Stimulated activated CD4-positive, alpha-beta T cell treated with anti-CD3 and anti-CD28 coated beads, Interleukin-4, amount 100 ng/mL, for 24 hours (primary cell): ENCODE measurements at regions not wholly inside any gene's neighbourhood (a gene's known extent, or its start where the extent isn't known, plus 50 kb on each side); places are given as distances from the start of the nearest gene placed in this dataset.

Experiments used
- DNase-seq: peaks from one replicate; pipeline ENCODE4 v3.0.0-alpha.2; 2020

DNA sequence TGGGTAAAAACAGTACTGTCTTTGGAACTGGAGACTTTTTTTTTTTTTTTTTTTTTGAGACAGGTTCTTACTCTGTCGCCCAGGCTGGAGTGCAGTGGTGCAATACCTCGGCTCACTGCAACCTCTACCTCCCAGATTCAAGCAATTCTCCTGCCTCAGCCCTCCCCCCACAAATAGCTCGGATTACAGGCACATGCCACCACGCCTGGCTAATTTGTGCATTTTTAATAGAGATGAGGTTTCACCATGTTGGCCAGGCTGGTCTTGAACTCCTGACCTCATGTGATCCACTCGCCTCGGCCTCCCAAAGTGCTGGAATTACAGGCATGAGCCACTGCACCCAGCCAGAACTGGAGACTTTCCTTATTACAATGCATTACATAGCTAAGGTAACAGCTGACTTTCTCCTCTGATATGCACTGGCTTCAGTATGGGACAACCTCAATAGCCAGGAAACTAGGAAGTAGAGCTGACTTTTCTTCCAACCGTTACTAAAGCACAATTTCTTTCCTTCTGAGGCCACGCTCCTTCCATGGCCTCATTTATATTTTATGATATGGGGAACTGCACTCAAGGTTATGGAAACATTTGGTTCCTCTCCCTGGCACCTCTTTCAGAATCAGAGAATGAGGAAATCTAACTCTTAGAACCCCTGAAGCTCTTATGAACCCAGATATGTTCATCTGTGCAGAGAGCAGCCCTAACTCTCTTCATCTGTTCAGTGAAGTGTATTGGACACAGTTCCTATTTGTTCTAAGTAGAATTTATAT is 53.5 kb upstream of the FAM9B start:
- DNase-seq: no peak

DNA sequence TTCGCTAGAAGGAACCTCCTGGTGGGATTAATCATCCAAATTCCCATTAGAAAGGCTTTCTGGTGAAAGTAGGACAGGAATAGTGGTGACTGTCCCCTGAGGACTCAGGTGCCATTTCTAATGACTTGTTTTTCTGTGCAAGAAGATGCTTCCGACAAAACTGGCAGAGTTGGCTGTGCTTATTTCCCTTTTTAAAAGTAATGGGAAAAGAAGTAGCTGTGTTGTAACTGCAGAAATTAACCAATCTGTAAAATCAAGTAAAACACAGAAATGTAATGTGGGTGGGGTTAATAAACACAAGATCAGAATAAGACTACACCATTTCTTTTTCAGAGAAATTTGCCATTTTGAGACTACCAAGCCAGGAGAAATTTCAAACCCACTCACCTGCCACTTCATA is 55.0 kb upstream of the FAM9B start:
- no peak for DNase-seq

DNA sequence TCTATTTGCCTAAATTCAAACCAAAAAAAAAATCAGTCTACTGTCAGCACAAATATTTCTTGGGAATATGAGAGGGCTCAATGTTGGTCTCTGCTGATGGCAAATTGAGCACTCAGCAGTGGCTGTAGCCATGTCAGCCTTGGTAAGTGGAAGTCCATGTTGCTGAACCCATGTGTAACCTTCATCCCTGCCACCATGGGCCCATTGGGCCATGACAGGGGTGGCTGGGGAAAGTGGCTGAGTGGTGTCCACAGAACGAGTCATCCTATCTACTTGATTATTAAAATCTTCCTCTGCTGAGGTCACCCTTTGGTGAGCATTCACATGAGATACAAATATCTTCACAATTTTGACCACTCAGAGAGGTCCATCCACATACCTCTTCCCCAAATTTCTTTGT is 56.8 kb upstream of the FAM9B start:
- no peak for DNase-seq

DNA sequence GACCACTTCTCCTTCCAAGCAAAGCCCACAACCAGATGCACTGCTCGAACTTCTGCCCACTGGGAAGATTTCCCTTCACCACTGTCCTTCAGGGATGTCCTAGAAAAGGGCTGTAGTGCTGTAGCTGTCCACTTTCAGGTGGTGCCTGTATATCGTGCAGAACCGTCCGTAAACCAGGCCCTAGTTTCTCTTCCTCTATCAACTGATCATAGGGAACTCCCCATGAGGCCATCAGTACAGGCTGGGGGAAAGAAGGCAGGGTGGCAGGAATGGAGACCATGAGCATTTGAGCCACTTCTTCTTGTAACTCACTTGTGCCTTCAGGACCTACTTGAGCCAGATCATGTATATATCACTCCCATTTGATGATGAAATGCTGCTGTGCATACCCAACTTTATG is 57.3 kb upstream of the FAM9B start:
- DNase-seq: no peak

DNA sequence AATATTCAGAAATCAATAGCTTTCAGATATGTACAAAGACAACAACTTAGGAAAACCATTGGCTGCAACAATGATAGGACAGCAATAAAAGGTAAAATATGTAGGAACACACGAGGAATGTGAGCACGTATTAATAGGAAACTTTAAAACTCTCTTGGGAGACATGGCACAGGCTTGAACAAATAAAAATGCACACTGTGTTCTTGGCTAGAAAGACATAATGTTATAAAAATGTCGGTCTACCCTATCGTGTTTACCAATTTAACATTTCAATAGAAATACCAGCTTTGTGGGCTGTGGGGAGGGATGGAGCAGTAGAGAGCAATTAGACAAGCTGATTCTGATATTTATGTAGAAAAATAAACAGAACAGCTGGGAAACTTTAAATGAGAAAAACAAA is 69.0 kb upstream of the FAM9B start:
- DNase-seq: no peak

DNA sequence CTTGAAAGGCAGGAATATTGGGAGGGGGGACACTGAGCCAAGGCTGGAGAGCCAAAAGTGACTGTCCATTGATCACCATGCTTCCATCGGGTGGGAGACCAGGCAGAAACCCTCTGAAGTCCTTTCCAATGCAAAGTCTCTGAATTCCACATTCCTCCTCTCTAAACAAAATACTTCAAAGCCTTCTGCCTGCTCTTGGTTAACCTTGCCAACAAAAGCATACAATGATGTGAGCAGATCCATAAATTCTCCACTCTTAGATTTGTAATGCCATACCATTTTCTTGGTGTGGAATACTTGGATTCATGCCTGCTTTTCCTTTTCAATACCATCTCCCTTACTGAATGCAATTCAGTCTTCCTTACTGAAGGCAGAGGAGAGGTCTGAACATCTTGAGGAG is 74.1 kb upstream of the FAM9B start:
- no peak for DNase-seq

DNA sequence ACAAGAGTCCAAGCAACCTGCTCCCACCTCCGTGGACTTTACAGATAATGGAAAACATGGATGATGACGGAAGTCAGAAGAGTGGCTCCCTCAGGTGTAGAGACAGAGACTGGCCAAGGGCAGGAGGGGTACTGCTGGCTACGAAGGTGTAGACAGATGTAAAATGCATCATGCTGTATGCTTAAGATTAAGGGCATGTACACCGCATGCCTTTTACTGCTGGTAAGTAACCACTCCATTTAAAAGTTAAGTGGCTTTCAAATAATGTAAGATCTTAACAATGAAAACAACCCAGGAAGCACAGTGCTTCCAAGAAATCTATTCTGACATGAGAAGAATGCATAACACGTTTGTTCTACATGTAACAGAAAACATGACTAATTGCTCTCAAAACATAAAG is 76.9 kb upstream of the FAM9B start:
- no peak for DNase-seq

DNA sequence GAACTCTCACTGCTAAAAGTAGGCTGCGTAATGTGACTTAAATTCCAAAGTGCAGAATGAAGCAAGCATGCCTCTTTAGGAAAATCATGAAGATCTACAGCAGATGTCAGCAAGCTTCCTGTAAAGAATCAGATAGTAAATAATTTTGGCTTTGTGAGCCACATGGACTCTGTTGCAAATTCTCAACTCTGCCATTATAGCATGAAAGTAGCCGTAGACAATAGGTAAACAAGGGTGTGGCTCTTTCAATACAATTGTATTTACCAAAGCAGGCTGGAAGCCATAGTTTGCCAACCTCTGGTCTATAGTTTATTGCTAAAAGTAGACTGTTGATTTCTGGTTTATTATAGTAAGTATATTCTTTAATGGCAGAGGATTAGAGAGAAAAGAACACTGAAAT is 80.3 kb upstream of the FAM9B start:
- no peak for DNase-seq

DNA sequence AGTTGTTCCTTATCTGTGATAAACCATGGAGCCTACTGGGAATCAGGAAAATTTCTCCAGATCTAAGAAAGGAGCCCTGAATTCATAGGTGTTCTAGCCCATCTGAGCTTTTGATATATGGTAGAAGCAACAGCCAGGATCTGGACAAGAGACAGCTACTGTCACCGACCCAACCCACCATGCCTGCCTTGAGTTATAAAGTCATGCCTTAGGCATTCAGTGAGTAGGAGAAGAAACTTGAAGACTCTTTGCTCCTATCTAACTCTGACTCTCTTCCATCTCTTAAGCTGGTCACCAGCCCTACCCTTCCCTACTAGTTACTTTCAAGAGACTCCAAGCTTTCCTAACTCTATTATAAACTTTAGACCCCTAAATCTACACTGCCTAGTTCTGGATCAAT is 83.9 kb upstream of the FAM9B start:
- DNase-seq: no peak

DNA sequence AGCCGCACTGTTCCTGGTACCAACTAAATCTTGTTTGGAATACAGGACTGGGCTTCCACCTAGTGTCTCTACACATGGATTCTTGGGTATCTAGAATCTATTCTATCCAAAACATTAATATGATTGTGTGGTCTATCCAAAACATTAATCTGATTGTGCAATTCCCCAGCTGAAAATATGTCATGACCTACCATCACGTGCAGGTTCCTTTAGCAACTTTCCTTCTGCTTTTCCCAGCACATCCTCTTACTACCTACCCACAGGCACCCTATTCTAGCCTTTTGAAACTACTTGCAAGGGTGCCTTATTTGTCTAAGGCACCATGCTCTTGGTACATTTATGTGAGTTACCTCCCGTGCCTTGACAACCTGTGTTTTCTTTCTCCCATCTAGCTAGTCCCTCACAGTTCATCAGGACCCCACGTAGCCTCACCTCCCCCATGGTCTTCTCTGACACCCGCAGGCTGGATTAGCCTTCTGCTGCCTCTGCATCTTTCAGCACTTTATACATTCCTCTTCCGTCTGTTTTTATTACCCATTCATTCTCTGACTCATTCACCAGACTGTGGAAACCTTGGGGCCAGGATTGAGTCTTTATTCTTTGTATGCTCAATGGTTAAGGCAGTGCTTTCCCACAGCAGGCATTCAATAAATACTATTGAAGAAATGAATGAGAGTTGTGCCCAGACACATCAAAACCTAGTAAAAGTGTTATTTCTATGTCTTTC is 88.8 kb upstream of the FAM9B start:
- DNase-seq: no peak

DNA sequence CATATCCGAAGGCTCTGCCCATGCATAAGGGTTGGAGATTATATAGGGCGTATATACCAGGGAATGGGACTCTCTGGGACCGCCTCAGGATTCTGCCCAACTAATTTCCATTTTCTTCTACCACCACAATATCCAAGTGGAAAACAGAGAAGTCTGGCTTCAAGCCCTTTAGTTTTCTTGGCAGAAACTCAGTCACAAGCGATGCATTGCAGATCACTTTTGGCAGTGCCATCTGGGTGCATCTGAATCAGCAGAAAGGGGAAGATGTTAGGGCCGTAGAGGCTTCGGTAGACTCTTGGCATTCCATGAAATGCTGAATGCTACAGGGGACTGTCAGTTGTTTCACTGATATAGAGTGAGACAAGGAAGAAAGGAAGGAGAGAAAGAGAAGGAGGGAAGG is 94.1 kb upstream of the FAM9B start:
- no peak for DNase-seq

DNA sequence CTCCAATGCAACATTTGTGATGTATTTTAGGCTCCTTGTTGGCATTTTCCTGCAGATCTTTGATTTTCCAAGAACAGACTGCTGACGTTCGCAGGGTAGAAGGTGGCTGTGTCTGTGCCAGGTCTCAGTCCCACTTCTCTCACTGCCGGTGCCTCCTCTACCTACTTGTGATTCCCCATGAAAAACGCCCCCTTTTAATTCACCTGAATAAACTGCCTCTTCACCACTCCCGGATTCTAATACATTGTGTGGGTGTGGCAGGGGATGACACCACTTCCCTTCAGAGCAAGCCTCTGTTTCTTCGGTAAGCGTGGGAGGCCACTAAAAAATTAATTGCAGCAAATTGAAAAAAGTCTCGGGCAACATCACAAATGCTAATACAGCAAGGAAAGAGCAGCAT is 96.1 kb upstream of the FAM9B start:
- no peak for DNase-seq

DNA sequence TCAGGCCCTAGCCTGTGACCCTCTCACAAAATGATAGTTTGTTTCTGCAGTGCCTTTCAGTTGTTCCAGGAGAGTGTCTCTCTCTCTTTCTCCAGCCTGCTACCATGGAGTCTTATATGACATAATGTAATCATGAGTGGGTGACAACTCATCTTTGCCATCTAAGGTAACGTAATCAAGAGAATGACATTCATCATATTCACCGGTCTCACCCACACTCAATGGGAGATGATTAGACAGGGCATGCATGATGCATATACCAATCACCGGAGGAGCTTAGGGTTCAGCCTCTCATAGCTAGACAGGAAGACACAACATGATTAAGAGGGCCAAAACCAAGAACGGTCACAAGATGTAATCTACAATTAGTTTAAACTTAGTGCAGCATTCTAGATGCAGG is 97.1 kb upstream of the FAM9B start:
- DNase-seq: peak; percentile 43

DNA sequence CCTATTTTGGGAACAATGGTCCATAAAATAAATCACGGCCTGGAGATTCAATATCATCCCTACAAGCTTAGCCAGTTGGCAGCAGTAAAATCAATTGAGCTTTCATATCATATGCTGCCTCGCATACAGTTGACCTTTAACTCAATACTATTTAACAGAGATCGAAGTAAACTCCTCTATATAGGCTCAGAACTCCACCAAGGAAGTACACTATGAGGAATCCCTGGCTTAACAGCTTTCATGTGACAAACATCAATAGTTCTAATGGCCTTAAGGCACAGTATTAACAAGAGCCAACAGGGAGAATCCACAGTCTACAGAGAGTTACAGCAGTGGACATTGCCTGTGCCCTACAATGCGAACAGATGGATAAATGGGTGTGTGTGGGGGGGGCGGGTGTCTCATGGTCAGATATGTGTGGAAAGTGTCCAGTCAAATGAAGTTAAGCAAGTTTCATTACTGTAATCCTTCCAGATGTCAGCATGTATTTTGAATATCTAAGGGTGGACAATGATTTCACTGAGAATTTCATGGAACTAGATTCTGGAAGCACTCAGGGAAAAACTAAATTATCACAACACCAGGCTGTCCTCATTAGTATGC is 98.2 kb upstream of the FAM9B start:
- DNase-seq: no peak

DNA sequence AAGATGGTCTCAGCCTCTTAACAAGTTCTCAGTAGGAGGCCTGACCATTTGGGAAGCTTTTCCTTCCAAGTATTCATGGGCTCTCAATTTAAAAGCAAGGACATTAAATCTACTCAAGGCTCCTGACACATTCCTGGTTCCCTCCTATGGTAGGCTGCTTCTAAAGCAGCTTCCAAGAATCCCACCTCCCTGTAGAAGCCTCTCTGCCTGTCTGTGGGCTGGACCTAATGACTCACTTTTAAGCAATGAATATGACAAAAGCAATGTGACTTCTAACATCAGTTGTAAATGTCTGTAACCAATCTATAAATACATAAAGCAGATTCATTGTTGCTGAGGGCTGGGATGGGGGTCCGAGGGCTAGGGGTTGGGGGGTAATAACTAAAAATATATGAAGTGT is 99.5 kb upstream of the FAM9B start:
- DNase-seq: no peak

DNA sequence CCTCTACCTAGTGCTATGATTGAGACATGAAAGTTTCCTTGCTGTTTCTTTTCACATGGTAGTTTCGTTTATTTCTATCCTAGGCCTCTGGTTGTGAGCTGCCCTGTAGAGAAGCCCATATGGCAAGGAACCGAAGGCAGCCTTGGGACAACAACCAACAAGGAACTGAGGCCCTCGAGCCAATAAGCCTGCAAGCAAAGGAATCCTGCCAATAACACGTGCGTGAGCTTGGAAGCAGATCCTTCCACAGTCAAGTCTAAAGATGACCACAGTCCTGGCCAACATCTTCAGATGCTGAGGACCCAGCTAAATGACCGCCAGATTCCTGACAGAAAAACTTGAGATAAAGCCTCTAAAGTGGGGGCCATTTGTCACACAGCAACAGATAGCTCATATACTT is 100.4 kb upstream of the FAM9B start:
- no peak for DNase-seq

DNA sequence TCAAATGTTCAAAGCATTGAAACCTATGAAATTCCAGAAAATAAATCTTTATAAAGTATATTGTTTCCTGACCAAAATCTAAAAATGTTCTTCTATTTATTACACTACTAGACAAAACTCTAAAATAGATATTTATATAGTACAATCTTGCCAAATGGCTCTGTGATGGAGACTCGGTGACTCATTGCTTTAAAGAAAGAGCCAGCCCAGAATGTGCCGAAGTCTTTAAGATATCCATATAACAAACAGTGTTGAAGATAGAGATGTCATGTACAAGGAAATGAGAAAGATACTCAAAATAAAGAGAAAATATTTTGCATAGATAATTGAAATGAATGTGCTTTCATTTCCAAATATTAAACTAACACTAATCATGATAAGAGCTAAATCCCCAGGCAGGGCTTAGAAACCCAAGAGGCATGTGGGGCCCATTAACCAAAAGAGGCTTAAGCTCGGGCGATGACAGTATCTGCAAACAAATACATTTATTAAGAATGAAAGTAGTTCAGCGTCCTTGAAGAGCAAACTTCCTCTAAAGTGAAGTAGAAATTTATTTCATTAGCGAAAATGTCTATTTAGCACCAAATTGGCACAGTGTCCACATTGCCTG is 102.1 kb upstream of the FAM9B start:
- DNase-seq: no peak

DNA sequence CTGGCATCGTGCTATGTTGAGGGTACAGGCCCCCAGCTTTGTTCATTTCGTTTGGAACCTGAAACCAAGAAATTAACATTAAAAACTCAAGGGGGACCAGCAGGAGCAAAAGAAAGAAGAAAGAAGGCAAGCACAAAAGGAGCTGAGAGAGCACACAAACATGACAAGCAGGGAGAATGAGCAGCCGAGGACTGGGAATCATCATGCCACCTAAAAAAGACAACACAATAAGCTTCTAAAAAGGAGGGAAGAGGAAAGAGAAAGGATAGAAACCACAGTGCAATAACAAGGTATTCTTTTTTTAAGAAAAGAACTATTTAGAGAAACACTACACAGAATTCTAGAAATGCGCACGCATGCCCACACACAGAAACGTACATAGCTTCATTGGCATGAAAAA is 103.2 kb upstream of the FAM9B start:
- no peak for DNase-seq

DNA sequence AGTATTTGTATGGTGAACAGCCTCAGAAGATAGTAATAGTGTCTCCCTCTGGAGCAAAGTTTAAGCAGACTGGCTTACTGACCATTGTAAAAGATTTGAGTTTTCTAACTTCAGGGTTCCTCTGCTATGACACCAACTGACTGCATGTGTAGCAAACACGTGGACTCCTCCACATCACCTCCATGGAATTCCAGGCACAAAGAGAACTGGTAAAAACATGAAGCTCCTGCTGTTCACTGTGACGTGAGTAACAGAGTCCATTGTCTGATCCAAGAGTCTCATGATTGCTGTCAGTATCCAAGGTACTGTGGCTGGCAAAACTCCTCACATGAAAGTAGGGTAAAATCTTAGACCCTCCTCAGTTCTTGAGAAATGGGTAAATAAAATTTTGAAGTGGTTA is 107.6 kb upstream of the FAM9B start:
- DNase-seq: no peak

DNA sequence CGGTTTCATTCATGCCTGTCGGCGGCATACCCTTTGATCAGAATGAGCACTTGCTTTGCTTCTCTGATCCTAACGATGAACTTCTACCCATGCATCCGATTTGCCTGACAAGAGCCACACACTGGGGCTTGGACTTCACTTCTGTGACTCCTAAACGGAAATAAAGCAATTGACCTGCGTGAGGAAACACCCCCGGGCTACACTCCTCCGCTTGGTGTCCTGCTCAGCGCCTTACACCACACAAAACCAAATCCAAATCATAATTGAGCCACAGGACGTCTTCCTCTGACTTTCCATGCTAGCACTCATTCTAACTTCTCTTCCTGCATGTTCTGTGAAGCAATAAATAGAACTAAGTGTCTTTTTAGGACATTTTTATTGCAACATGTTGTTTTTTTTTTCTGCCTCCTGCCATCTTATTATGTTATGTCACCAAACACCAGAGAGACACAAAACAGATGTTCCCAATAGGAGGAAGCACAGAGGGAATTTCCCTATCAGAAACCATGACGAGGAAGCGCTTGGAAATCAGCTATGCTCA is 110.8 kb upstream of the FAM9B start:
- no peak for DNase-seq

DNA sequence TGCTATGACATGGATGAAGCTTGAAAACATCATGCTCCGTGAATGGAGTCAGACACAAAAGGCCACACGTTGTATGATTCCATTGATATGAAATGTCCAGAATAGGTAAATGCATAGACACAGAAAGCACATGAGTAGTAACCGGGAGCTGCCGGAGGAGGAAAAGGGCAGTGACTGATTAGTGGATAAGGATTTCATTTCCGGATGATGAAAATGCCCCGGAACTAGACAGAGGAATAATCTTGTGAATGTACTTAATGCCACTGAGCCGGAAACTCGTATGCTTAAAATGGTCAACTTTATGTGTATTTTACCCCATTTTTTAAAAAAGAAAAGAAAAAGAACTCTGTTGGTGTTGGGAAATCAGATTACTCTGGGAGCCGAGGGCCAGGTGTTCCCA is 112.7 kb upstream of the FAM9B start:
- no peak for DNase-seq

DNA sequence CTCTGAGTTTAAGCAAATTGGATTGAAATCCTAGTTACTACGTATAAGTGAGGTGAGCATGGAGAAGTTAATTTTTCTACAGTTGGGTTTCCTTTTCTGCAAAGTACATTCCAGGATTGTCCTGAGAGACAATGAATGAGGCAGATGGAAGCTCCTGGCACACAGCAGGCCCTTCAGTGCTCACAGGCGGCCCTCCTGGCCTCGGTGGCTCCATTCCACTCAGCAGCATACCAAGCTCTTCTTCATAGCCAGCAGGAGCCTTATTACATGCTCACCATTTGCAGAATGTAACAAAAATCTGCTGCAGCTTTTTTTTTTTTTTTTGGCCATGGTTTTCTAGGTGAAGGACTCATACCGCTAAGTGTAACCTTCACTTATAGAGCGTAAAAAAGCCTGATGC is 113.2 kb upstream of the FAM9B start:
- no peak for DNase-seq

DNA sequence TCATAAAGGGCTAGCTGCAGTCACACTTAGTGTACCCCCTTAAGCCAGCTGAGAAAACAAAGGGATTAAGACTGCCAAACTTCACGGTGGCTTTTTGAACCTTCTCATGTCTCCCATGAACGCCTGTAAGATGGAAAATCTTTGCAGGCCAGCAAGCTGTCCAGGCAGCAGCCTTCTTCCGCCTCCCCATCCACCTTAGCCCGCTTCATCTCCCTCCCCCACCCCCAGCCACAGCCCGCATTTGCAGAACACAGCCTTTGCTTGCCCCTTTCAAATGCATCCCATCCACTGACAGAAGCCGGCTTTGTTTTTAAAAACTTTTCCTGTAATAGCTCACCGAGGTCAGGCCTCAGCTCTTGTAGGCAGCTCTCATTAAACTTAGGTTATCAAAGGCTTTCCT is 113.8 kb upstream of the FAM9B start:
- no peak for DNase-seq
